Osteoblast (primary cell): ENCODE measurements at regions not wholly inside any gene's neighbourhood (a gene's known extent, or its start where the extent isn't known, plus 50 kb on each side); places are given as distances from the start of the nearest gene placed in this dataset.

ENCODE experiments used
- DNase-seq: peaks from one replicate; pipeline ENCODE4 v3.0.0; 2011; ENCODE audit warnings: low spot score, mixed read lengths; ENCODE audit not compliant: insufficient read length; ENCODE audit errors: missing footprints
- H2AFZ ChIP-seq: 2 replicates; pipeline ENCODE4 v1.6.0; 2011; ENCODE audit warnings: mild to moderate bottlenecking, low read length
- H3K27ac ChIP-seq: 2 replicates; pipeline ENCODE4 v1.5.1; 2011; ENCODE audit warnings: mild to moderate bottlenecking, low read depth, low read length, moderate library complexity
- H3K27me3 ChIP-seq: 2 replicates; pipeline ENCODE4 v1.6.0; 2012; ENCODE audit warnings: mild to moderate bottlenecking, control low read depth, inconsistent platforms, low read length, moderate library complexity; ENCODE audit not compliant: insufficient read depth
- H3K36me3 ChIP-seq: 2 replicates; pipeline ENCODE4 v1.5.1; 2011; ENCODE audit warnings: mild to moderate bottlenecking, low read length, control low read depth, moderate library complexity; ENCODE audit not compliant: insufficient read depth
- H3K4me1 ChIP-seq: 2 replicates; pipeline ENCODE4 v1.5.1; 2011; ENCODE audit warnings: mild to moderate bottlenecking, low read length, control low read depth, moderate library complexity; ENCODE audit not compliant: insufficient read depth
- H3K4me2 ChIP-seq: 2 replicates; pipeline ENCODE4 v1.6.0; 2011; ENCODE audit warnings: mild to moderate bottlenecking, low read length; ENCODE audit not compliant: insufficient read depth
- H3K4me3 ChIP-seq: fragments of 200-600 bp; sonication (generic); 3 replicates; pipeline ENCODE4 v1.5.1; 2012; ENCODE audit warnings: mild to moderate bottlenecking, low read length, inconsistent platforms; ENCODE audit not compliant: insufficient read depth
- H3K79me2 ChIP-seq: 2 replicates; pipeline ENCODE4 v1.6.0; 2012; ENCODE audit warnings: mild to moderate bottlenecking, low read length, control low read depth, inconsistent platforms; ENCODE audit not compliant: insufficient read depth
- H3K9me3 ChIP-seq: 2 replicates; pipeline ENCODE4 v1.5.1; 2011; ENCODE audit warnings: low read depth, low read length, control low read depth
- H4K20me1 ChIP-seq: 2 replicates; pipeline ENCODE4 v1.6.0; 2012; ENCODE audit warnings: mild to moderate bottlenecking, low read length, control low read depth; ENCODE audit not compliant: insufficient read depth
- TF ChIP-seq, protein P1 (sequence below): IDR thresholded peaks from 2 replicates; pipeline ENCODE4 v1.5.1; 2011; ENCODE audit warnings: mild to moderate bottlenecking, low read depth, low read length, moderate library complexity; ENCODE audit errors: extremely low read depth

GRCh38 chr2:17058772-17059402 is 393.3 kb upstream of the CYRIA start:
- Histone ChIP-seq H4K20me1 (no peaks in the 10 kb centered on the region), H3K79me2 (no peaks in the 10 kb centered on the region), H3K4me3 (no peak overlapping the region), H3K9me3 (no peaks in the 10 kb centered on the region), H3K4me2 (no peak overlapping the region), H3K36me3 (no peaks in the 10 kb centered on the region), H3K4me1 (no peaks in the 10 kb centered on the region), H3K27ac (no peak overlapping the region), H3K27me3 (no peaks in the 10 kb centered on the region), H2AFZ (no peak overlapping the region)
- TF ChIP-seq, protein P1, sequence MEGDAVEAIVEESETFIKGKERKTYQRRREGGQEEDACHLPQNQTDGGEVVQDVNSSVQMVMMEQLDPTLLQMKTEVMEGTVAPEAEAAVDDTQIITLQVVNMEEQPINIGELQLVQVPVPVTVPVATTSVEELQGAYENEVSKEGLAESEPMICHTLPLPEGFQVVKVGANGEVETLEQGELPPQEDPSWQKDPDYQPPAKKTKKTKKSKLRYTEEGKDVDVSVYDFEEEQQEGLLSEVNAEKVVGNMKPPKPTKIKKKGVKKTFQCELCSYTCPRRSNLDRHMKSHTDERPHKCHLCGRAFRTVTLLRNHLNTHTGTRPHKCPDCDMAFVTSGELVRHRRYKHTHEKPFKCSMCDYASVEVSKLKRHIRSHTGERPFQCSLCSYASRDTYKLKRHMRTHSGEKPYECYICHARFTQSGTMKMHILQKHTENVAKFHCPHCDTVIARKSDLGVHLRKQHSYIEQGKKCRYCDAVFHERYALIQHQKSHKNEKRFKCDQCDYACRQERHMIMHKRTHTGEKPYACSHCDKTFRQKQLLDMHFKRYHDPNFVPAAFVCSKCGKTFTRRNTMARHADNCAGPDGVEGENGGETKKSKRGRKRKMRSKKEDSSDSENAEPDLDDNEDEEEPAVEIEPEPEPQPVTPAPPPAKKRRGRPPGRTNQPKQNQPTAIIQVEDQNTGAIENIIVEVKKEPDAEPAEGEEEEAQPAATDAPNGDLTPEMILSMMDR, result no peak
- DNase-seq, result no peak

GRCh38 chr2:17057109-17058017 is 391.7 kb upstream of the CYRIA start:
- H3K9me3 ChIP-seq, result no peaks in the 10 kb centered on the region
- no peaks in the 10 kb centered on the region for H4K20me1 ChIP-seq
- no peak overlapping the region for H3K4me2 ChIP-seq
- no peaks in the 10 kb centered on the region for H3K79me2 ChIP-seq
- H3K27me3 ChIP-seq, result no peaks in the 10 kb centered on the region
- TF ChIP-seq, protein P1, result no peak
- no peak overlapping the region for H2AFZ ChIP-seq
- H3K4me3 ChIP-seq, result no peak overlapping the region
- no peak for DNase-seq
- H3K27ac ChIP-seq, result no peak overlapping the region
- H3K4me1 ChIP-seq, result no peaks in the 10 kb centered on the region
- no peaks in the 10 kb centered on the region for H3K36me3 ChIP-seq

GRCh38 chr2:17056236-17056635 is 390.6 kb upstream of the CYRIA start:
- no peak overlapping the region for H3K27ac ChIP-seq
- DNase-seq, result no peak
- no peaks in the 10 kb centered on the region for H4K20me1 ChIP-seq
- no peak overlapping the region for H3K4me3 ChIP-seq
- no peaks in the 10 kb centered on the region for H3K36me3 ChIP-seq
- H3K4me2 ChIP-seq, result no peak overlapping the region
- no peak overlapping the region for H2AFZ ChIP-seq
- no peaks in the 10 kb centered on the region for H3K79me2 ChIP-seq
- no peaks in the 10 kb centered on the region for H3K9me3 ChIP-seq
- no peaks in the 10 kb centered on the region for H3K4me1 ChIP-seq
- H3K27me3 ChIP-seq, result no peaks in the 10 kb centered on the region
- TF ChIP-seq, protein P1, result no peak

GRCh38 chr2:17052001-17052400 is 386.4 kb upstream of the CYRIA start:
- H3K79me2 ChIP-seq, result no peaks in the 10 kb centered on the region
- no peak overlapping the region for H3K4me3 ChIP-seq
- H4K20me1 ChIP-seq, result no peaks in the 10 kb centered on the region
- H3K9me3 ChIP-seq, result no peaks in the 10 kb centered on the region
- TF ChIP-seq, protein P1, result no peak
- H3K27ac ChIP-seq, result no peak overlapping the region
- H3K4me2 ChIP-seq, result no peak overlapping the region
- no peaks in the 10 kb centered on the region for H3K4me1 ChIP-seq
- no peak for DNase-seq
- no peaks in the 10 kb centered on the region for H3K36me3 ChIP-seq
- no peaks in the 10 kb centered on the region for H3K27me3 ChIP-seq
- no peak overlapping the region for H2AFZ ChIP-seq
